Endothelial cell of umbilical vein (primary cell): ENCODE measurements at regions not wholly inside any gene's neighbourhood (a gene's known extent, or its start where the extent isn't known, plus 50 kb on each side); places are given as distances from the start of the nearest gene placed in this dataset.

Source experiments
- BruUV-seq: library from RNA; stranded (reverse); fragments of 400-500 nt; replicated peaks from 2 replicates; lab custom pipeline; 2021; lab: Mats Ljungman, UMichigan
- CTCF ChIA-PET: fragments of 300-600, 350-600 bp; sonication (Branson Sonifier 250); formaldehyde crosslinking; loops from one replicate; lab custom pipeline; 2021; ENCODE audit warnings: antibody characterized with exemption, inconsistent platforms; lab: Charles Lee
- POLR2A ChIA-PET: fragments of 300-600, 350-600 bp; sonication (Branson Sonifier 250); formaldehyde crosslinking; loops from one replicate; lab custom pipeline; 2021; ENCODE audit warnings: antibody characterized with exemption, inconsistent platforms; lab: Charles Lee
- DNase-seq: peaks from one replicate; pipeline ENCODE4 v3.0.0-alpha.2; 2011; ENCODE audit warnings: low read depth, low spot score
- FAIRE-seq: peaks from 2 replicates; lab custom pipeline; 2011; peaks lifted over from hg19 to GRCh38; lab: Jason Lieb, UNC
- H2AFZ ChIP-seq: 2 replicates; pipeline ENCODE4 v1.6.0; 2012; ENCODE audit warnings: low read depth, low read length, control low read depth, inconsistent platforms
- H3K27ac ChIP-seq: 2 replicates; pipeline ENCODE4 v1.5.1; 2011; ENCODE audit warnings: low read depth, mild to moderate bottlenecking, control low read depth, low read length, moderate library complexity; ENCODE audit not compliant: insufficient read depth
- H3K27me3 ChIP-seq, 2 experiments: 2 replicates each; pipeline versions ENCODE4 v1.6.0 to v1.6.1; 2011; ENCODE audit warnings: low read length in 2 of 2, mixed read lengths in 1 of 2; ENCODE audit not compliant: control insufficient read depth in 2 of 2, insufficient read depth in 2 of 2
- H3K36me3 ChIP-seq, 2 experiments: 2 replicates in 1 of 2; 3 replicates in 1 of 2; pipeline ENCODE4 v1.5.1; 2011; ENCODE audit warnings: low read length in 2 of 2, mild to moderate bottlenecking in 1 of 2, moderate library complexity in 1 of 2; ENCODE audit not compliant: control insufficient read depth in 2 of 2, insufficient read depth in 2 of 2; ENCODE audit errors: extremely low read depth in 1 of 2
- H3K4me1 ChIP-seq: 3 replicates; pipeline ENCODE4 v1.5.1; 2011; ENCODE audit warnings: mild to moderate bottlenecking, low read length; ENCODE audit not compliant: control insufficient read depth, insufficient read depth; ENCODE audit errors: extremely low read depth
- H3K4me2 ChIP-seq: 2 replicates; pipeline ENCODE4 v1.6.1; 2011; ENCODE audit warnings: low read length, control low read depth, mixed read lengths; ENCODE audit not compliant: insufficient read depth
- H3K4me3 ChIP-seq, 3 experiments: fragments of 200-600 bp in 1 of 3; sonication (generic), shearing (Covaris generic) in 1 of 3; replicated peaks in 1 of 3; 2 replicates each; pipeline ENCODE4 v1.5.1; 2011 to 2016; ENCODE audit warnings: control low read depth in 3 of 3, low read length in 3 of 3, mild to moderate bottlenecking in 2 of 3, inconsistent platforms in 1 of 3, low read depth in 1 of 3, moderate library complexity in 1 of 3; ENCODE audit not compliant: insufficient read depth in 1 of 3
- H3K79me2 ChIP-seq: 2 replicates; pipeline ENCODE4 v1.6.0; 2012; ENCODE audit warnings: low read length, inconsistent platforms; ENCODE audit not compliant: control insufficient read depth, insufficient read depth
- H3K9ac ChIP-seq: replicated peaks from 2 replicates; pipeline ENCODE3; 2011; ENCODE audit warnings: low read length, control low read depth; ENCODE audit not compliant: insufficient read depth; ENCODE audit errors: extremely low read depth
- H3K9me1 ChIP-seq: replicated peaks from 3 replicates; pipeline ENCODE4 v1.6.0; 2011; ENCODE audit warnings: mild to moderate bottlenecking, low read length; ENCODE audit not compliant: control insufficient read depth, insufficient read depth; ENCODE audit errors: extremely low read depth
- H3K9me3 ChIP-seq: replicated peaks from 2 replicates; pipeline ENCODE4 v1.5.1; 2012; ENCODE audit warnings: low read length, inconsistent platforms; ENCODE audit not compliant: control insufficient read depth, insufficient read depth
- H4K20me1 ChIP-seq: replicated peaks from 2 replicates; pipeline ENCODE3; 2011; ENCODE audit warnings: mild to moderate bottlenecking, low read length; ENCODE audit not compliant: control insufficient read depth, insufficient read depth; ENCODE audit errors: extremely low read depth
- CTCF ChIP-seq, 2 donors: IDR thresholded peaks; 1 replicate in 1 of 2; 2 replicates in 1 of 2; pipeline ENCODE4 v1.5.1; 2011; ENCODE audit warnings: low read length in 2 of 2, mild to moderate bottlenecking in 2 of 2, moderate library complexity in 2 of 2, control low read depth in 1 of 2, inconsistent platforms in 1 of 2, low read depth in 1 of 2; ENCODE audit not compliant: insufficient read depth in 1 of 2; ENCODE audit errors: extremely low read depth in 1 of 2
- EZH2 ChIP-seq: IDR thresholded peaks from 2 replicates; pipeline ENCODE4 v1.6.1; 2012; ENCODE audit warnings: borderline replicate concordance, low read depth, mild to moderate bottlenecking, moderate library complexity, low read length, inconsistent platforms; ENCODE audit not compliant: severe bottlenecking
- FOS ChIP-seq: IDR thresholded peaks from 2 replicates; pipeline ENCODE4 v1.6.1; 2011; ENCODE audit warnings: mild to moderate bottlenecking, low read length, moderate library complexity, borderline replicate concordance; ENCODE audit not compliant: insufficient read depth
- MYC ChIP-seq: IDR thresholded peaks from one replicate; pipeline ENCODE4 v1.6.1; 2011; ENCODE audit warnings: mild to moderate bottlenecking, low read depth, low read length
- POLR2A ChIP-seq: IDR thresholded peaks from 2 replicates; pipeline ENCODE4 v1.6.1; 2012; ENCODE audit warnings: low read depth, mild to moderate bottlenecking, control low read depth, low read length
- dilution Hi-C: fragments of 300-500 bp; cut with MboI; formaldehyde crosslinking; loops from one replicate; pipeline ENCODE4 v1.15.0; 2019; ENCODE audit warnings: low sequenced_read_pairs; ENCODE audit not compliant: extremely low pct_ligation_motif_present
- intact Hi-C: fragments of 100-400 bp; cut with micrococcal nuclease; formaldehyde crosslinking; loops from one replicate; pipeline ENCODE4 v1.10.0; 2022

- CTCF ChIA-PET: interaction anchor here (1.1 to 3.4 kb wide), 5 partner anchors 10 to 126 kb away, joined by 3 to 18 read pairs (median 5); no protein-coding TSS in a partner anchor
- intact Hi-C loops: no loop called here
- no peak for FAIRE-seq
These were observed 329.5 kb downstream of the MFSD1 start for GRCh38 chr3:159131376-159131775.

More at GRCh38 chr3:159131376-159131775, 329.5 kb downstream of the MFSD1 start:
- Histone ChIP-seq H3K79me2 (no peaks in the 10 kb centered on the region), H3K9me1 (no peaks in the 10 kb centered on the region), H3K36me3 (no peaks in the 10 kb centered on the region), H3K4me1 (peaks cover 14% of the 10 kb centered on the region), H3K27me3 (no peaks in the 10 kb centered on the region), H3K9ac (no peak overlapping the region), H3K9me3 (no peaks in the 10 kb centered on the region), H3K4me3 (no peak overlapping the region), H3K27ac (no peak overlapping the region), H3K4me2 (no peak overlapping the region), H4K20me1 (no peaks in the 10 kb centered on the region), H2AFZ (peak overlapping the region; percentile 38)
- BruUV-seq: no TSS peak
- no peak for TF ChIP-seq FOS
- TF ChIP-seq EZH2: no peak
- no peak for TF ChIP-seq MYC
- no peak for TF ChIP-seq POLR2A
- no peak for TF ChIP-seq CTCF (IDR thresholded peaks at IDR 0.05; ENCODE audit: extremely low read depth in 1 of 2, insufficient read depth in 1 of 2, low read depth in 1 of 2, low read length in 2 of 2)
- POLR2A ChIA-PET: interaction anchor here (0.7 kb wide), 1 partner anchor 27 kb away, joined by 3 read pairs; no protein-coding TSS in a partner anchor
- DNase-seq: no peak
- dilution Hi-C loops: no loop called here
